HT-29 (cell line): ENCODE measurements at regions not wholly inside any gene's neighbourhood (a gene's known extent, or its start where the extent isn't known, plus 50 kb on each side); places are given as distances from the start of the nearest gene placed in this dataset.
A peak's percentile ranks its signal among the peaks of the same experiment; 100 is the strongest.

Experiments used
- DNase-seq: peaks from one replicate; pipeline ENCODE4 v3.0.0-alpha.2; 2015; ENCODE audit warnings: low spot score

DNA sequence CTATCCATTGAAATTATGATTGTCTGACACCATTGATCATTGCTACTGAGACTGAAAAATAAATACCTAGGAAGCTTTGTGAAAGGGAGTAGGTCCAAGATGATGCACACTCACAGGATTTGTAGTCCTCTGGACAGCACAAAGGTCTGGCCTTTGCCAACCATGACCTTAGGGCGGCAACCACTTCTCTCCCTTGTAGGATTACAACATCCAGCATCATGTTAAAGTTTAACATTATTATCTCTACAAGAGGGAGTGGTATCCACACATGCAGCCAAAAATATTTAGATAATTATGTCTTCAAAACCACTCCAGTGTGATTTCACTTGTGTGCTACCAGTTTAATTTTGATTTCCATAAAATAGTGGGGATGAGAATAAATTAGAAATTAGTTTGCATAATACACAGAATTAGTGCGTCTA lies 51.1 kb upstream of the NHSL1 start:
- DNase-seq, result no peak

DNA sequence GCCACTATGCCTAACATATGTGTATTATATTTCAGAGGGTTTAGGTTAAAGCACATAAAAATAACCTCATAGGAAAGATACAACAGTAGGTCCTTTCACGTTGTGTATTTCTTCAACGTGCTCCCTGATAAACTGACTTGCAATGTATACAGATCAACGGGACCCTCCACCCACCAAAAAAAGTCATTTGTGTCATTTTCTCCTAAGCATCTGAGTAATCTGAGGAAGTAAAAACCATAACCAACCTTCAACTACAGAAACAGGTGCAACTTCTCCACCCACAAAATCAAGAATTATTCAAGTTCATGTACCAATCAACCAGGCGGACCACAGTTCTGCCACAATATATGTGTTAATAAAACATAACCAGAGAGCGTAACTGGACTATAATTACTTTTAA lies 54.9 kb upstream of the NHSL1 start:
- DNase-seq, result no peak

DNA sequence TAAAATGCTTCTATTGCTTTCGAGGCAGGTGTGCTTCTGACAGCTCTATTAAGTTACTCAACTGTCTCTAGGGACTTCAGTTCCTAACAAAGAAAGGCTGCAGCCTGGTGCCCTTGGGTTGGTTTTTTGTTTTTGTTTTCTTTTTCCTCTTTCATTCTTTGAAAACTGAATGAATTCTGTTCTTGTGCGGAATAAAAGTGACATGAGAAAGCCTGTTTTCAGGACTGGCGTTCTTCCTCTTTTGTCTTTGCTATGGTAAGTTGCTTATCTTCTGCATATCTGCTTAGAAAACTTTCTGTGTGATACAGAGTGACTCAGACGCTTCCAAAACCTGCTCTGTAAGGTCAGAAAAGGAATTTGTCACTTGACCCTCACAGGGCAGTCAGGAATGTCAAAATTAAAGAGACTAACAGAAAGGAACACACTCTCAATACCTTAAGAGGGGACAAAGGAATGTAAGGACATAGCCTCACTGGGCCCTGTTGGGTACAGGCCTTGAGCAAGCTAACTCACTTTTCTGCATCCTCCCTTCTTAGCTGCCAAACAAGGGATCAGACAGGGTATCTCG lies 56.2 kb upstream of the NHSL1 start:
- DNase-seq, result no peak

- DNase-seq, result no peak
Observed at GRCh38 chr6:138557147-138557546, 57.9 kb upstream of the NHSL1 start.

GRCh38 chr6:138559143-138559542 lies 59.8 kb upstream of the NHSL1 start:
- DNase-seq, result no peak

GRCh38 chr6:138560130-138560860 lies 61.0 kb upstream of the NHSL1 start:
- DNase-seq, result peak; percentile 13

DNA sequence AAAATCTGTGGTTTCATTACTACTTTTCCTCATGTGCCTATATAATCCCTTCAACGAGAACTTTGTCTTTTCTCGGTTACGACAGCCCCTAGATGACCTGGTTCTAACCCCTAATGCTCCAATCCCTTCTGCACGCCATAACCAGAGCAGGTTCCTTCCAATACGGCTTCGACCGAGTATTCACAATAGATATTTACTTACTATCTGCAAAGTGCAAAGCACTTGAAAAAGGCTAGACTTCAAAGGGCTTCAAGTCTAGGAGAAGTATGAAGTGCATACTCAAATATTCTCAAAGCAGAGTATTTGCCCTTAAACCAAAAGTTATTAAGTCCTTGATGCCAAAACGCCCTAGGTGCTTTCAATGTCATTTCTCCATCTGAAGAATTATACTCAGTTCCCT lies 63.4 kb upstream of the NHSL1 start:
- no peak for DNase-seq

- no peak for DNase-seq
Observed at GRCh38 chr6:138563231-138563630, 63.9 kb upstream of the NHSL1 start.

GRCh38 chr6:138563650-138564049 lies 64.4 kb upstream of the NHSL1 start:
- DNase-seq, result no peak

DNA sequence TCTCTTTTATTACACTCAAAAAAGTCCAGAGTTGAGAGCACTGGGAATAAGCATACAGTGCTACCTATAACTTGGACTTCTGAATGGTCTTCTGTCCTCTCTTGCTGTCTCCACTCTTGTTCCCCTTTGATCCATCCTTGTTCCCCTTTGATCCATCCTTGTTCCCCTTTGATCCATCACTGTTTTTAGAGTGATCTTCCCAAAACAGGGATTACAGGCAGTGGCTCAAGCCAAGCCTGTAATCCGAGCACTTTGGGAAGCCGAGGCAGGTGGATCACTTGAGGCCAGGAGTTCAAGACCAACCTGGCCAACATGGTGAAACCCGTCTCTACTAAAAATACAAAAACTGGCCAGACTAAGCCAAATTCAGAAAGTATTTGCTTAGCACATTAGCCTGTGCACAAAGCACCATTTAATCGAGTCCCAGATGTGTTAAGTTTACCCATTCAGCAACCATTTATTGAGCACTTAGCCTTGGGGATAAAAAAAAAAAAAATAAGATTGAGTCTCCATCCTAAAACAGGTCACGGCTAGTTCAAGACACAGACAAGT lies 65.0 kb upstream of the NHSL1 start:
- DNase-seq, result no peak

GRCh38 chr6:138567052-138567451 lies 67.8 kb upstream of the NHSL1 start:
- no peak for DNase-seq

DNA sequence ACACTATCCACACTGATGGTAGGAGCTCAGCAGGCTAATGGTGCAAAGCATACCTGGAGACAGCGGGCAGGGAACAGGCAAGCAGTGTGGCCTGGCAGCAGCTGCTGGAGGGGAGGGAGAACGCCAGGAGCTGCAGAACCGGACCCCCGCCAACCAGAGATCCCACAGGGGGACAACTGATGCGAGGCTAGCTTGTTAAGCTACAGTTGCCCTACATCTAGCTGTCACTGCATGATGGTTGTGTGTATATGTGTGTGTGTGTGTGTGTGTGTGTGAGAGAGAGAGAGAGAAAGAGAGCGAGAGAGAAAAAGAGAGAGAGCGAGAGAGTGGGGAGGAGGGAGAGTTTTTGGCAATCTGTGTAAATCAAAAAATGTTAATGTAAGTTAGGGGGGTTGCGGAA lies 69.7 kb upstream of the NHSL1 start:
- DNase-seq, result no peak

DNA sequence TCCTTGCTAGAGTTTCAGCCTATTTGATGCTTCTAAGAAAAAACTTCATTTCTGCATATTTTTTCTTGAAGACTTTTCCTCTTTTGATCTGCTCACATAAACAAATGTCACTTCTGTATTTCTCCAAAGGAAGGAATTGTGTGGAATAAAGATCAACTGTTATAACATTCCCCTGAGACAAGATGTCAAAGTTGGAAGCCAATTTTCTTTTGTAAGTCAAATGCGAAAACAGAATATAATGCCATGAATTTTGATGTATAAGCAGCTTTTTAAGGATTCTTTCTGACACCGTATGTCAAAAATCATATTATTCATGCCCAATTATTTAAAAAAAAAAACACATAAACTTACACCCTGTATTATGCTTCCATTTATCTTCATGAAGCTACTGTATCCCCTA lies 70.3 kb upstream of the NHSL1 start:
- DNase-seq, result no peak

DNA sequence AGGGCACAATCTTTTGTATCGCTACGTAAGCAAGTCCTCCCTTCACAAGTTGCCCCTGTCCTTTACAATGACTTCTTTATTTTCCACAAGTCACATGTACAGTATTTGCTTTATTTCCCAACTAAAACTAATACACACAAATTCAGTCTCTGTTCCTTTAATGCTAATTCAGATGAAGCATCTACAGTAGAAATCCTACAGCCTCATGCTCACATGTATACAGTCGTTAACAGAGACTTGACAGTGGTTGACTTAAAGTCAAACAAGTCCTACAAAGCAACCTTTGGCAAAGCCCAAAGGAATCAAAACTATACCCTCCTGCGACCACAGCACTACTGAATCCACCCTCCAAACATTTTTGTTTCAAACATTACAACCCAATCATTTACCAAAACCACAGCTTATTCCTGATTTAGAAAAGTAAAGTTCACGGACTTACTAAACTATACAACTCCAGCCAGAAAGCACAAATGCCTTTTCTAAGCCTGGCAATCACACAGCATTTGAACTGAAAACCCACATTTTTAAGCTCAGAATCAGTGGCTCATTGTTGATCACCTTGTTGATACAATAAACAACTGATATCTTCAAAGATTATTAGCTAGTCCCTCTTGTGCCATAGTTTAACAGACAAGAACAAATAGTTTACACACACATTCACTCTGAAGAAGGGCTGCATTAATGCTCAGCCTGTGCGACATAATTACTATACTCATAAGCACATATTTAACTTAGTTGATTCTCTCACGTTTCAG lies 70.9 kb upstream of the NHSL1 start:
- DNase-seq, result no peak

DNA sequence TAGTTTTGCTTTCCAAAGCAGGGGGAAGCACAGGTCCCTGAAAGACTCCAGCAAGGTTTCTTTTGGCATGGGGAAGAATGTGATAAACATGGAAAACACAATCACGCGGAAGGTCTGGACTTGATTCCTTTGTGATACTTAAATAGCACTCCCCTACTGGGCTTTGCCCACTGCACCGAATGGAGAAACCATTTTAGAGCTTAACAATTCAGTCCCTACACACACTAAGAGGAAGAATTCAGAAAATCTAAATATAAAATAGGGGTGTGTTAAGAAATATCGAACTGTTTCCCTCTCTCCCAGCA lies 71.4 kb upstream of the NHSL1 start:
- DNase-seq, result no peak

GRCh38 chr6:138571181-138571580 lies 71.9 kb upstream of the NHSL1 start:
- DNase-seq, result no peak

DNA sequence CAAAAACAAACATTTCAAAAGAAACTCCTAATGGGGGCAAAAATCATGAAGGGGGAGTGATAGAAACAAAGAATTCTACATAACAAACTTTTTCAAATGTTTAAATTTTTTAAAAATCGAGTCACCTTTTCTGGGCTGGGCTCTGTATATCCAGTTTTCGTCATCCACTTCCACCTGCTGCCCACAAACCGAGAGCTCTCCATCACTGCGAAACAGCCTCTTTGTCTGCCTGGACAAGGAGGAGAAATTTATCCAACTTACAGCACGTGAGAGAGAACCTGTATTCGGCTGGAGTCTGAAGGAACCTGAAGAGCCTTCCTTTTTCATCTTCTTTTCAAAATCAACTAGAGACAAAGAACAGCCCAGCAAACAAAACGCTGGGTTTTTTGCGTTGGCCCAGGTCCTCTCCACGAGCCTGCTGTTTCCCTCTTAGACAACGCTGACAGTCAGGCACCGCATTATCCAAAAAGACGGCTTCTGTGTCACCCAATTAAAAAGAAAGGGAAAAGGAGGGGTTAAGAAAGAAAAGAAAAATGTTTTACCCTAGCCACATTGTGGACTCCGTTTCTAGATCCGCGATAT lies 72.4 kb upstream of the NHSL1 start:
- no peak for DNase-seq

- DNase-seq, result peak; percentile 83
Observed at GRCh38 chr6:138572167-138572875, 73.0 kb upstream of the NHSL1 start.

GRCh38 chr6:138572885-138573284 lies 73.6 kb upstream of the NHSL1 start:
- DNase-seq, result no peak

DNA sequence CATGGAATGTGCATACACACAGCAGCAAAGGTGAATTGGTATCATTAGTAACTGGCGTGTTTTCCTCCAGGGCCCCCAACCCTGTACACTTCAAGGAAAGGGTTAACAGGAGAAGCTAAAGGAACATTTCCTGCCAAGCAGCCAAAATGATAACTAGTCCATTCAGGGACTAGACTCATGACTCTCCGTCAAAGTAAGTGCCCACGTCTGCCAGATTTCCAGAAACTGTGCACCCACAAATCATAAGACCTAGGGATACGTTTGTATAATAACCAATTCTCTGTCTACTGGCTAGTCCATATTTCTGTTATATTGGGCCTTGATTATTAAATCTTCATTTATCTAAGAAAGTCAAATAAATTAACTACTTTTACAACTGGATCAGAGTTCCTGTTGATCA lies 76.0 kb upstream of the NHSL1 start:
- DNase-seq, result no peak

DNA sequence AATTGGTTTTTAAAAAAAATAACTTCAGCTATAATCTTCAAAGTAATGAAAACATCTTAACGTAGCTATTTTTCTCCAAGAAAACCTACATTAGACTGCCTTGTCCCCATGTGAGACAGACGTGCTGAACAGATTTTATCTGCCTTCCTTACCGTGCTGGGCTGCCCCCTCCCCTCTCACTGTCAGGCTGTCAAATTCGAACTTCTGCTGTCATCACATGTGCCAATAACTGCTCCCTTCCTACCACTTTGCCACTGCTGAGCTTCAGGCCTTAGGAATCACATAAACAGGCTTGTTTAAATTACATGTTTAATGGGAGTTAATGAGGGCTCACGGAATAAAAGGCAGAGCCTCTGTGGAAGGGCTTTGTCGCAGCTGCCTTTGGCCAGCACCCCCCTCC lies 77.0 kb upstream of the NHSL1 start:
- DNase-seq, result no peak
